ENCODE measurements at regions not wholly inside any gene's neighbourhood (a gene's known extent, or its start where the extent isn't known, plus 50 kb on each side); places are given as distances from the start of the nearest gene placed in this dataset.

GRCh38 chr6:16841241-16841640 lies 80.0 kb upstream of the ATXN1 start:
- TF ChIP-seq CTCF (IDR thresholded peaks at IDR 0.05) (no peak), POLR2A (IDR thresholded peaks at IDR 0.05) (no peak)

GRCh38 chr6:16840725-16841124 lies 79.5 kb upstream of the ATXN1 start:
- WGBS, 2 donors = 73 to 81% methylated on average over 2 of the region's 2 CpGs
- intact Hi-C loops (cut with DNase I; ENCODE audit: low total_unique reads) = no loop called here
- H3K4me3 ChIP-seq (ENCODE audit: low read depth, poor library complexity, severe bottlenecking) = no peak overlapping the region
- TF ChIP-seq POLR2A (IDR thresholded peaks at IDR 0.05) (no peak), CTCF (IDR thresholded peaks at IDR 0.05) (no peak)
- DNase-seq (ENCODE audit: low spot score in 2 of 2) = no peak

More at GRCh38 chr6:16841241-16841640, 80.0 kb upstream of the ATXN1 start:
- WGBS, 2 donors = 57 to 63% methylated on average over 7 of the region's 7 CpGs
- intact Hi-C loops (cut with DNase I; ENCODE audit: low total_unique reads) = no loop called here
- DNase-seq (ENCODE audit: low spot score in 2 of 2) = no peak
- H3K4me3 ChIP-seq (ENCODE audit: low read depth, poor library complexity, severe bottlenecking) = no peak overlapping the region

- TF ChIP-seq POLR2A (IDR thresholded peaks at IDR 0.05) = no peak
- TF ChIP-seq CTCF (IDR thresholded peaks at IDR 0.05) = no peak
- no peak for DNase-seq (ENCODE audit: low spot score in 2 of 2)
- H3K4me3 ChIP-seq (ENCODE audit: low read depth, poor library complexity, severe bottlenecking) = no peak overlapping the region
- intact Hi-C loops (cut with DNase I; ENCODE audit: low total_unique reads) = no loop called here
- 60 to 63% methylated on average over 3 of the region's 3 CpGs for WGBS, 2 donors
Measured at GRCh38 chr6:16840291-16840690, 79.0 kb upstream of the ATXN1 start.

- intact Hi-C loops (cut with DNase I; ENCODE audit: low total_unique reads) = no loop called here
- DNase-seq (ENCODE audit: low spot score in 2 of 2) = no peak
Measured at GRCh38 chr6:16839631-16840179, 78.4 kb upstream of the ATXN1 start.

GRCh38 chr6:16837217-16837972 lies 76.1 kb upstream of the ATXN1 start:
- intact Hi-C loops (cut with DNase I; ENCODE audit: low total_unique reads) = no loop called here
- WGBS, 2 donors = 77 to 87% methylated on average over 6 of the region's 6 CpGs
- TF ChIP-seq POLR2A (IDR thresholded peaks at IDR 0.05) = no peak
- TF ChIP-seq CTCF (IDR thresholded peaks at IDR 0.05) = no peak

More at GRCh38 chr6:16839631-16840179, 78.4 kb upstream of the ATXN1 start:
- no peak overlapping the region for H3K4me3 ChIP-seq (ENCODE audit: low read depth, poor library complexity, severe bottlenecking)
- TF ChIP-seq CTCF (IDR thresholded peaks at IDR 0.05) = no peak
- no peak for TF ChIP-seq POLR2A (IDR thresholded peaks at IDR 0.05)
- WGBS, 2 donors = 95 to 100% methylated on average over 2 of the region's 2 CpGs

More at GRCh38 chr6:16837217-16837972, 76.1 kb upstream of the ATXN1 start:
- no peak for DNase-seq (ENCODE audit: low spot score in 2 of 2)
- H3K4me3 ChIP-seq (ENCODE audit: low read depth, poor library complexity, severe bottlenecking) = no peak overlapping the region
